ENCODE measurements at regions not wholly inside any gene's neighbourhood (a gene's known extent, or its start where the extent isn't known, plus 50 kb on each side); places are given as distances from the start of the nearest gene placed in this dataset.
"Not testable (repeated sequence)": the region's sequence is repeated elsewhere in the genome, so short reads cannot be mapped to it uniquely, and the experiment has no call there.

GRCh38 chr3:162411556-162411955, 914.9 kb downstream of the OTOL1 start:
- H3K27me3 ChIP-seq (ENCODE audit: insufficient read depth, low read length); H3K4me1 ChIP-seq (ENCODE audit: insufficient read depth, low read length); H3K27ac ChIP-seq (ENCODE audit: low read depth, low read length); H3K9me3 ChIP-seq (ENCODE audit: insufficient read depth, low read depth, low read length); H3K9ac ChIP-seq (ENCODE audit: low read depth, low read length); H3K36me3 ChIP-seq (ENCODE audit: insufficient read depth, low read length); H3K4me3 ChIP-seq (ENCODE audit: low read length): not testable (repeated sequence)
- 86% methylated on average over 15 of the region's 23 CpGs for WGBS

DNA sequence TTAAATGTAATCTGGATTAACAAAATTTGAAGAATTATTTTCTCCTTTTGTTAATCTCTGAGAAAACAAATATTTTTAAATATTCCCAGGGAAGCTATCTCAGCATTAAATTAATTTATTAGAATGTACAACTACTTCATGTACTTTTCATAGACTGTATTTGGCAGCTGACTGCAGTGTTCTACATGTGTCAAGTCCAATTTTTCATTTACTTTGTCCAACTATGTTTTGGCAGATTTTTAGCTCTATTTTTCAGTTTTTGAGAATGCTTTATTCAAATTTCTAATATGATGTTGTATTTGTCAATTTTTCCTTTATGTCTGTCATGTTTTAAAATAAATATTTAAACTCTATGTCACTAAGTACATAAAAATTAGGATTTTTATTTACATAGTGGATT, 925.1 kb downstream of the OTOL1 start:
- Histone ChIP-seq H3K9ac (ENCODE audit: low read depth, low read length) (no peak overlapping the region), H3K4me3 (ENCODE audit: low read length) (no peak overlapping the region), H3K27me3 (ENCODE audit: insufficient read depth, low read length) (no peaks in the 10 kb centered on the region), H3K9me3 (ENCODE audit: insufficient read depth, low read depth, low read length) (no peaks in the 10 kb centered on the region), H3K27ac (ENCODE audit: low read depth, low read length) (no peak overlapping the region), H3K36me3 (ENCODE audit: insufficient read depth, low read length) (no peaks in the 10 kb centered on the region), H3K4me1 (ENCODE audit: insufficient read depth, low read length) (no peaks in the 10 kb centered on the region)

- Histone ChIP-seq H3K27ac (ENCODE audit: low read depth, low read length) (no peak overlapping the region), H3K36me3 (ENCODE audit: insufficient read depth, low read length) (no peaks in the 10 kb centered on the region), H3K9me3 (ENCODE audit: insufficient read depth, low read depth, low read length) (peaks cover 2% of the 10 kb centered on the region; the same call in 1 of the 2 replicates), H3K27me3 (ENCODE audit: insufficient read depth, low read length) (no peaks in the 10 kb centered on the region), H3K9ac (ENCODE audit: low read depth, low read length) (no peak overlapping the region), H3K4me1 (ENCODE audit: insufficient read depth, low read length) (no peaks in the 10 kb centered on the region), H3K4me3 (ENCODE audit: low read length) (no peak overlapping the region)
- 47% methylated on average over 2 of the region's 2 CpGs for WGBS
Measured at GRCh38 chr3:162428192-162428591, 931.6 kb downstream of the OTOL1 start.

DNA sequence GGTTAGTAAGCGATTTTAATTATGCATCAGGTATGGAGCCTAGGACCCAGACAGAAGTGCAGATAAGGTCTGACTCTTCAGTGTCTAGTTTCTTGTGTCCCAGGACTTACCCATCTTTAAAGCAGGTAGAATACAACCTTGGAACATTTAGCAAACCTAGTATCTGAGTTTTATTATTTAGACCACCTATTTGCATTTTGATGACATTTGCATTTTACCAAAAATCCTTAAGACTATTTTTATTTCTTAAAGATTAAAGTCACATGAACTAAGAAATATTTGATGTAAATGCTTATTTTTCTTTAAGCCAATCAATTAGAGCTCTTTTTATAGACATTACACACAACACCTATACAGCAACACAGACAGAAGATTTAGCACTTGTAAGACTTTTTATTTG, 939.1 kb downstream of the OTOL1 start:
- Histone ChIP-seq H3K4me3 (ENCODE audit: low read length) (no peak overlapping the region), H3K9me3 (ENCODE audit: insufficient read depth, low read depth, low read length) (peaks cover 2% of the 10 kb centered on the region; the same call in 1 of the 2 replicates)
- WGBS: 88% methylated on average over 1 of the region's 1 CpG

DNA sequence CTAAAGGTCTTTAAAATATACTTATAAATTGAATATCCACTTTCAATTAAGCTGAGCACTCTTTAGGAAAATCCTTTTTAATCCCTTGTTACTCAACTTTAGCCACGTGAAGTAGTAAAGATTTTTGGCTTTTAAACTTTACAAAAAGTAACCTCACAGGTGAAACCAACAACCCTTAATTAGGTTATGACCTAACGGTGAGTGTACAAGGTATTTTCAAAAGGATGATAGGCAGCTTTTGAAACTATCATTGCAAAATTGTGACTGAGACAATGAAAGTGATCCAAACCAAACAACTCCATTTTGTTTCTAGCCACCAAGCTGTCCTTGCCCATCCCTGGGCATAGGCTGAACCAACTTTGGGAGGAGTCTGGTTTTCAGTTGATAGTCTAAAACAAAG, 940.2 kb downstream of the OTOL1 start:
- WGBS: 64% methylated on average over 1 of the region's 2 CpGs
- Histone ChIP-seq H3K9me3 (ENCODE audit: insufficient read depth, low read depth, low read length) (no peaks in the 10 kb centered on the region), H3K36me3 (ENCODE audit: insufficient read depth, low read length) (no peaks in the 10 kb centered on the region), H3K27ac (ENCODE audit: low read depth, low read length) (no peak overlapping the region), H3K9ac (ENCODE audit: low read depth, low read length) (no peak overlapping the region), H3K4me1 (ENCODE audit: insufficient read depth, low read length) (no peaks in the 10 kb centered on the region), H3K27me3 (ENCODE audit: insufficient read depth, low read length) (no peaks in the 10 kb centered on the region), H3K4me3 (ENCODE audit: low read length) (no peak overlapping the region)

More for the DNA sequence above, 939.1 kb downstream of the OTOL1 start:
- Histone ChIP-seq H3K9ac (ENCODE audit: low read depth, low read length) (no peak overlapping the region), H3K27me3 (ENCODE audit: insufficient read depth, low read length) (no peaks in the 10 kb centered on the region), H3K36me3 (ENCODE audit: insufficient read depth, low read length) (no peaks in the 10 kb centered on the region), H3K4me1 (ENCODE audit: insufficient read depth, low read length) (no peaks in the 10 kb centered on the region), H3K27ac (ENCODE audit: low read depth, low read length) (no peak overlapping the region)

- H3K36me3 ChIP-seq (ENCODE audit: insufficient read depth, low read length): no peaks in the 10 kb centered on the region
- H3K27ac ChIP-seq (ENCODE audit: low read depth, low read length): no peak overlapping the region
- H3K27me3 ChIP-seq (ENCODE audit: insufficient read depth, low read length): no peaks in the 10 kb centered on the region
- 56% methylated on average over 3 of the region's 3 CpGs for WGBS
- no peaks in the 10 kb centered on the region for H3K4me1 ChIP-seq (ENCODE audit: insufficient read depth, low read length)
- H3K9ac ChIP-seq (ENCODE audit: low read depth, low read length): no peak overlapping the region
- H3K9me3 ChIP-seq (ENCODE audit: insufficient read depth, low read depth, low read length): no peaks in the 10 kb centered on the region
- no peak overlapping the region for H3K4me3 ChIP-seq (ENCODE audit: low read length)
Measured at GRCh38 chr3:162437480-162437879, 940.9 kb downstream of the OTOL1 start.

DNA sequence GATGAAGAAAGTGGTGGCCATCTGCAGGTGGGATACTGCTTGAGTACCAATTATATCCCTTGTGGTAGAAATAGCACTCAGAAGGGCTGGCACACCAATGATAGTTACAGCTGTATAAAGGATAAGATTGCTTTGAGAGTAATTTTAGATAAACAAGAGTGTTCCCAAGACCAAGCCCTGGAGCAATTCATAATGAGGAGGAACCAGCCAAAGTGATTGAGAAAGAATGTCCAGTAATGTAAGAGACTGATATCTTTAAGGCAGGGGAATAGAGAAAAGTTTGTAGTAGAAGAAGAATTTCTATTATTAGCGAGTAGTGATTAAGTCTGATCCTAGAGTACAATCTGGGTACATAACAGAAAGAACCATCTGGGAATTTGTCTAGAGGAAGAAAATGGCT, 945.1 kb downstream of the OTOL1 start:
- H3K4me3 ChIP-seq (ENCODE audit: low read length): no peak overlapping the region
- H3K36me3 ChIP-seq (ENCODE audit: insufficient read depth, low read length): no peaks in the 10 kb centered on the region
- H3K9me3 ChIP-seq (ENCODE audit: insufficient read depth, low read depth, low read length): no peaks in the 10 kb centered on the region
- no peaks in the 10 kb centered on the region for H3K4me1 ChIP-seq (ENCODE audit: insufficient read depth, low read length)
- H3K27me3 ChIP-seq (ENCODE audit: insufficient read depth, low read length): no peaks in the 10 kb centered on the region
- no peak overlapping the region for H3K27ac ChIP-seq (ENCODE audit: low read depth, low read length)
- WGBS: 57% methylated on average over 1 of the region's 1 CpG
- no peak overlapping the region for H3K9ac ChIP-seq (ENCODE audit: low read depth, low read length)

- Histone ChIP-seq H3K36me3 (ENCODE audit: insufficient read depth, low read length) (no peaks in the 10 kb centered on the region), H3K4me3 (ENCODE audit: low read length) (no peak overlapping the region), H3K27ac (ENCODE audit: low read depth, low read length) (no peak overlapping the region)
Measured at GRCh38 chr3:162443376-162443775, 946.8 kb downstream of the OTOL1 start.

GRCh38 chr3:162468791-162469190, 972.2 kb downstream of the OTOL1 start:
- Histone ChIP-seq H3K27me3 (ENCODE audit: insufficient read depth, low read length) (no peaks in the 10 kb centered on the region), H3K4me1 (ENCODE audit: insufficient read depth, low read length) (no peaks in the 10 kb centered on the region), H3K27ac (ENCODE audit: low read depth, low read length) (no peak overlapping the region), H3K36me3 (ENCODE audit: insufficient read depth, low read length) (no peaks in the 10 kb centered on the region), H3K9me3 (ENCODE audit: insufficient read depth, low read depth, low read length) (no peaks in the 10 kb centered on the region), H3K9ac (ENCODE audit: low read depth, low read length) (no peak overlapping the region), H3K4me3 (ENCODE audit: low read length) (no peak overlapping the region)
- WGBS: 96% methylated on average over 2 of the region's 2 CpGs

More at GRCh38 chr3:162443376-162443775, 946.8 kb downstream of the OTOL1 start:
- Histone ChIP-seq H3K9ac (ENCODE audit: low read depth, low read length) (no peak overlapping the region), H3K27me3 (ENCODE audit: insufficient read depth, low read length) (no peaks in the 10 kb centered on the region), H3K9me3 (ENCODE audit: insufficient read depth, low read depth, low read length) (no peaks in the 10 kb centered on the region), H3K4me1 (ENCODE audit: insufficient read depth, low read length) (no peaks in the 10 kb centered on the region)

DNA sequence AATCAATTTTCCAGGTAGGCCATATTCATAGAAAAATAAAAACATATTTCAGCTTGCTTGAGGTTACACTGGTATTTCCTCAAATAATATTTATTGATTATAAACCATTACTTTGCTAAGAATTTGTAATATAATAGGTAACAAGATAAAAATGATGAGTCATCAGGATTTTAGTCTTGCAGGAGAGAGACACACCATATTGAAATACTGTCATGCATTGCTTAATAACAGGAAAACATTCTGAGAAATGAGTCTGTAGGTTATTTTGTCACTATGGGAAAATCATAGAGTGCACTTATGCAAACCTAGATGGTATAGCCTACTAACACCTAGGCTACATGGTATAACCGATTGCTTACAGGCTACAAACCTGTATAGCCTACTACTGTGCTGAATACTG, 990.5 kb downstream of the OTOL1 start:
- Histone ChIP-seq H3K27ac (ENCODE audit: low read depth, low read length) (no peak overlapping the region), H3K4me3 (ENCODE audit: low read length) (no peak overlapping the region), H3K36me3 (ENCODE audit: insufficient read depth, low read length) (no peaks in the 10 kb centered on the region), H3K9ac (ENCODE audit: low read depth, low read length) (no peak overlapping the region), H3K9me3 (ENCODE audit: insufficient read depth, low read depth, low read length) (no peaks in the 10 kb centered on the region), H3K4me1 (ENCODE audit: insufficient read depth, low read length) (peaks cover 2% of the 10 kb centered on the region; the same call in 1 of the 2 replicates), H3K27me3 (ENCODE audit: insufficient read depth, low read length) (no peaks in the 10 kb centered on the region)
- 100% methylated on average over 1 of the region's 1 CpG for WGBS

DNA sequence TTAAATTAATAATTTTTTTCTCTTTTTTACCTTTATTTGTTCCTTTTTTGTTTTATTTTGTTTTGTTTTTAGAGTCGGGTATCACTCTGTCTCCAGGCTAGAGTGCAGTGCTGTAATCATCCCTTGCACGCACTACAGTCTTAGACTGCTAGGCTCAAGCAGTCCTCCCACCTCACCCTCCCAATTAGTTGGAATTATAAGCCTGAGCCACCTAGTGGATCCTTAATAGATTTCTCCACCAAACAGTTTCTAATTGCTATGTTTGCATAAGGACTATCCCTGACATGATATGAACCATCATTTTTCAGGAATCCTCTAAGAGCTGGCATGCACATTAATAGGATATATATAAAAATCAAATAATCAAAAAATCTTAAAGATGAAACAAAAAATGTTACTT, 993.2 kb downstream of the OTOL1 start:
- H3K4me3 ChIP-seq (ENCODE audit: low read length): no peak overlapping the region
- H3K4me1 ChIP-seq (ENCODE audit: insufficient read depth, low read length): peaks cover 5% of the 10 kb centered on the region; the same call in 1 of the 2 replicates
- no peak overlapping the region for H3K27ac ChIP-seq (ENCODE audit: low read depth, low read length)
- no peaks in the 10 kb centered on the region for H3K36me3 ChIP-seq (ENCODE audit: insufficient read depth, low read length)
- no peaks in the 10 kb centered on the region for H3K9me3 ChIP-seq (ENCODE audit: insufficient read depth, low read depth, low read length)
- H3K27me3 ChIP-seq (ENCODE audit: insufficient read depth, low read length): no peaks in the 10 kb centered on the region
- H3K9ac ChIP-seq (ENCODE audit: low read depth, low read length): no peak overlapping the region
- 94% methylated on average over 2 of the region's 2 CpGs for WGBS

DNA sequence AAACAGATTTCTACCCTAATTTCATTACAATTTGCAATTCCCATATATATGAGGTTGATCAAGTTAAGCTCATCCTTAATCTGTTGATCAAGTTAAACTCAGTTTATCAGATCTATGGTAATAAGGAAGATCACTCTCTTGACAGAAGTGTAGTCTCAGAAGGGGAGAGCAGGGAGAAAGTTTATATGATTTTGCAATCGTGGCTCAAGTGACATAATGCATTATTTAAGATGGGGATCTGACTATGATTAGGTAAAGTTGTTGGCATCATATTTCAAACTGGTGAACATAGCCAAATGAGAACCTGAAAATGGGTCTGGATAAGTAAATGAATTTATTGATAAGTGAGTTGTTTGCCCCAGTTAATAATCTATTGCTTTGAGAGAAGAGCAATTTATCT, 995.3 kb downstream of the OTOL1 start:
- Histone ChIP-seq H3K36me3 (ENCODE audit: insufficient read depth, low read length) (no peaks in the 10 kb centered on the region), H3K27me3 (ENCODE audit: insufficient read depth, low read length) (no peaks in the 10 kb centered on the region), H3K27ac (ENCODE audit: low read depth, low read length) (no peak overlapping the region), H3K4me1 (ENCODE audit: insufficient read depth, low read length) (peaks cover 5% of the 10 kb centered on the region; the same call in 1 of the 2 replicates), H3K4me3 (ENCODE audit: low read length) (no peak overlapping the region), H3K9ac (ENCODE audit: low read depth, low read length) (no peak overlapping the region), H3K9me3 (ENCODE audit: insufficient read depth, low read depth, low read length) (no peaks in the 10 kb centered on the region)
- WGBS: 92% methylated on average over 1 of the region's 1 CpG

All from HUES64 (cell line).